AG20443 (cell line): ENCODE measurements at regions not wholly inside any gene's neighbourhood (a gene's known extent, or its start where the extent isn't known, plus 50 kb on each side); places are given as distances from the start of the nearest gene placed in this dataset.

ENCODE experiments used
- DNase-seq: peaks from one replicate; pipeline ENCODE4 v3.0.0; 2012; ENCODE audit warnings: low spot score, mixed read lengths

GRCh38 chr4:74651198-74651597 is 143.1 kb downstream of the BTC start:
- DNase-seq, result no peak

- no peak for DNase-seq
Observed at GRCh38 chr4:74653331-74654229, 140.7 kb downstream of the BTC start.

- DNase-seq, result no peak
Observed at GRCh38 chr4:74654230-74654681, 140.1 kb downstream of the BTC start.

- DNase-seq, result no peak
Observed at GRCh38 chr4:74656596-74656995, 137.7 kb downstream of the BTC start.

GRCh38 chr4:74658116-74658515 is 136.2 kb downstream of the BTC start:
- no peak for DNase-seq

- peak; percentile 84 for DNase-seq
Observed at GRCh38 chr4:74659576-74660411, 134.5 kb downstream of the BTC start.

GRCh38 chr4:74660866-74661265 is 133.5 kb downstream of the BTC start:
- DNase-seq, result no peak

- no peak for DNase-seq
Observed at GRCh38 chr4:74661427-74662201, 132.7 kb downstream of the BTC start.

- no peak for DNase-seq
Observed at GRCh38 chr4:74663631-74664030, 130.7 kb downstream of the BTC start.

- DNase-seq, result no peak
Observed at GRCh38 chr4:74665346-74665745, 129.0 kb downstream of the BTC start.

GRCh38 chr4:74665876-74666275 is 128.4 kb downstream of the BTC start:
- DNase-seq, result no peak

GRCh38 chr4:74667438-74667837 is 126.9 kb downstream of the BTC start:
- no peak for DNase-seq

GRCh38 chr4:74667944-74668343 is 126.4 kb downstream of the BTC start:
- DNase-seq, result no peak

- DNase-seq, result no peak
Observed at GRCh38 chr4:74669702-74670101, 124.6 kb downstream of the BTC start.

- DNase-seq, result no peak
Observed at GRCh38 chr4:74670583-74670982, 123.7 kb downstream of the BTC start.

GRCh38 chr4:74671080-74671698 is 123.1 kb downstream of the BTC start:
- peak; percentile 48 for DNase-seq

GRCh38 chr4:74674750-74675149 is 119.6 kb downstream of the BTC start:
- DNase-seq, result no peak

GRCh38 chr4:74675673-74676279 is 118.5 kb downstream of the BTC start:
- peak; percentile 68 for DNase-seq

- DNase-seq, result peak; percentile 64
Observed at GRCh38 chr4:74682567-74683359, 111.6 kb downstream of the BTC start.

- no peak for DNase-seq
Observed at GRCh38 chr4:74692972-74693371, 101.4 kb downstream of the BTC start.
